HG03139 (cell line): ENCODE measurements at regions not wholly inside any gene's neighbourhood (a gene's known extent, or its start where the extent isn't known, plus 50 kb on each side); places are given as distances from the start of the nearest gene placed in this dataset.
"Not testable (repeated sequence)": the region's sequence is repeated elsewhere in the genome, so short reads cannot be mapped to it uniquely, and the experiment has no call there.

ENCODE experiments used
- ATAC-seq: cut with Tn5 transposase; IDR thresholded peaks from one replicate; pipeline ENCODE4 v1.9.1; 2021; ENCODE audit not compliant: unreplicated experiment

DNA sequence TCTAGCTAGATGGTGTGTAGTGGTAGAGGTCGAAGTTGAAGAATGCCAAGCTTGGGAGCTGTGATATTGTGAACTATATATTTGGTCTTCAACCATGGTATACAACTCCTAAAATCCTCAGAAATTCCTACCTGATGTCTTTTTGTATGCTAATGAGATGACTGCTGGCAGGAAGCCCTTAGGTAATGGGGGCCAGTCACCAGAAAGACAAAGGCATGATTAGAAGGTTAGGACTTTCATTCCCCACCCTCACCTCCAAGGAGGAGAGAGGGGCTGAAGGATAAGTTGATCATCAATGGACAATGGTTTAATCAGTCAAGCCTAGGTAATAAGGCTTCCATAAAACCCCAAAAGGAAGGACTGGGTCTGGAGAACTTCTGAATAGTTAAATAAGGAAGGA, 285.7 kb upstream of the POU5F2 start:
- ATAC-seq, result no peak

DNA sequence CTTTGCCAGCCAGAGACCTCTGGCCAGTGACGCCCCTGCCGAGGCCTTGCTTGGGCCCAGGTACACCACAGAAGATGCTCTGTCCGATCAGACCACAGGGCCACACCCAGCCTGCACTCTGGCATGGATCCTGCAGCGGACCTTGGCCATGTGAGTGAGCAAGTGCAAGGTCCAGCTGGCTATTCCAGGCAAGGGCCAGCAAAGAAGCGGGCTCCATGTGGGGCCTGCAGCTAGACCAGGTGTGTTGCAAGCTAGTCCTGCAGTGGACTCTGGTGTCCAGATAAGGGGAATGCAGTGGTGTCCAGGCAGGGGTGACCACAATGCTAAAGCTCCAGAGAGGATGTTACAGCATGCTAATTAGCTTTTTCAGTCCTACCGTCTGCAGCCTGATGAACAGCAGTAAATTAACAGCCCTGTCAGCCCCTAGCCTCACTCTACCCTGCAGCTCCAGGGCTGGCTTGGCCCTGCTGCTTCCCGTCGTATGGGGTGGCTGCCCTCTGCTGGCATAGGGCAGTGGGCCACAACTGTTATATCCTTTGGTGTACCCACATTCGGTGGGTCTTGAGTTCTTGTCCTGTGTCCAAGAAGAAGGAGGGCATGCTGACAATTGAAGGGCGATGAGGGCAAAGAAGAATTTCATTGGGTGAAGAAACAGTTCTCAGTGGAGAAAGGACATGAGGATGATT, 284.5 kb upstream of the POU5F2 start:
- no peak for ATAC-seq

DNA sequence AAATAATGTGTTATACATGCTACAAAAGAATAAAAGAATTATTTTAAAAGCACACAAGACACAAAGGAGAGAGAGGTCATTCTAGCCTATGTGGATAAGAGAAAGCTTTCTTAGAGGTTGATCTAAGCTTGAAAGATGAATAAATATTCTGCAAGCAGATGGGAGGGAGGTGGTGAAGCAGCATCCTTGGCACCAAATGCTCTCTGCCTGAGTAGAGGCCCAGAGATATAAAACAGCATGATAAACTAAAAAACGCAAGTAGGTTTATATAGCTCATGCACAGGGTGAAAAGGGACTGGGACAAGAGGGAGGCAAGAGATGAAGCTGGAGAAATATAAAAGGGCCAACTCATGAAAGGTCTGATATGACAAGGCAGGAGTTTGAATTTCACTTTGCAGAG, 283.2 kb upstream of the POU5F2 start:
- ATAC-seq, result no peak

DNA sequence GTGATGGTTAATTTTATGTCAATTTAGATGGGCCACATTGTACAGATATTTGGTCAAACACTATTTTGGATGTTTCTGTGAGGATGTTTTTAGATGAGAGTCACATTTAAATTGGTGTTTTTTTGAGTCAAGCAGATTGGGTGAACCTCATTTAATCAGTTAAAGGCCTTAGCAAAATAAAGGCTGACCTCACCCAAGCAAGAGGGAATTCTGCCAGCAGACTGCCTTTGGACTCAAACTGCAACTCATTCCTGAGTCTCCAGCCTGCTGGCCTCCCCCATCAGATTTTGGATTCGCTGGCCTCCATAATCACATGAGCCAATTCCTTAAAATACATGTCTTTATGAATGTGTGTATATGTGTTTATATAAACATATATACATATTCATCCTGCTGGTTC, 282.7 kb upstream of the POU5F2 start:
- no peak for ATAC-seq

DNA sequence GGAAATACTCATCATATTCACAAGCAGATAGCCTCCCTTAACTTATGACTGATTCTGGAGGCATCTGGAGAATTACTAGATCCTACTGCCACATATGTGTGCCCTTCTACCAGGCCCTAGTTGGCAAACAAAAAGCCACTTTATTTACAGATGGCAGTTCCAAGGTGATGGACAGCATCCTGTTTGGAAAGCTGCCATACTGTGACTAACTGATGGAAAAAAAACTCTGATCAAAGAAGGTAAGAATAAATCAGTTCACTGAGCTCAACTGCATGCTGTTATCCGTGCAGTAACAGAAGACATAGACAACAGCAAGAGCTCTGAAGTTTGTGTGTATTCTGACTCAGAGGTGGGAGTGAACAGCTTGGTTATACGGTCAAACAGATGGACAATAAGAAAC, 279.8 kb upstream of the POU5F2 start:
- no peak for ATAC-seq

DNA sequence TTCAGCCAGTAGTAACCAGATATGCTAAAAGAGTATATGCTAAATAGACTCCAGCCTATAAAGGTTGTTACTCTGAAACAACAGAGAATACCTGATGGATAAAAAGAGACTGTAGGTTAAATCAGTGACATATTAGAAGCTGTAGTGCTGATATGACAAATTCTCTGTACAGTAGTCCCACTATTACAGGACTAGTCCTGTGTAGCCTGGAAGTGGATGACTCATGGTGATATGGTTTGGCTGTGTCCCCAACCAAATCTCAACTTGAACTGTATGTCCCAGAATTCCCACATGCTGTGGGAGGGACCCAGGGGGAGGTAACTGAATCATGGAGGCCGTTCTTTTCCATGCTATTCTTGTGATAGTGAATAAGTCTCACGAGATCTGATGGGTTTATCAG, 276.2 kb upstream of the POU5F2 start:
- ATAC-seq, result no peak

DNA sequence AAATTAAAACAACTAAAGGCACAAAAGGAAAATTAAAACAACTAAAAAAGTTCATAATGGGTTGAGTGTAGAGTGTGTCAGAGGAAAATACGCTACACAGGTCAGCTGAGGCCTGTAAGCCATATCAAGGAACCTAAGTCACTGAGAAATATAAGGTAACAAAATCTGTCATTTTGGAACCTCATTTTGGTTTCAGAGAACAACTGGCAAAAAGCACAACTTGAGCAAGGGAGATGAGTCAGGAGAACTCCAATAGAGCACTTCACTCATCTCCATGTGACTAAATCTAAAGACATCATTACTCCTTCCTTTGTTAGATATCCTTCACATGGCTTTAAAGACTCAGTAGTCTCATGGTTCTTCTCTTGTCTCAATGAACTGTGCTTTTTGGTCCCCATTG, 269.4 kb upstream of the POU5F2 start:
- no peak for ATAC-seq

DNA sequence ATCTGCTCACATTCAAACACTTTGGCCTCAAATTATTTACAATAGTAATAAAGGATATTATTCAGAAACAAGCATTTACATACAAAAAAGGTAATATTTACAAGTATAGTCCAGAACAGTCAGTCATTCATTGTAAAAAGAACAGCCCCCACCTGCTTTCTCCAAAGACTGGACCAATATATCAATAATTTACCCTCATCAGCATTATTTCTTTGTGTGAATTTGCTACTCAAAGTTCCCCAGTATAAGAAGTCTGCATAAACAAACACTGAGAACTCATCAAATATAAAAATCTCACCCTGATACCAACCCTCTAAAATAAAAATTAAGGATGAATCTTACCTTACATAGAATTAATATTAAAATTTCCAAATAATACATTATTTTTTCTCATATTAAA, 267.8 kb upstream of the POU5F2 start:
- no peak for ATAC-seq

DNA sequence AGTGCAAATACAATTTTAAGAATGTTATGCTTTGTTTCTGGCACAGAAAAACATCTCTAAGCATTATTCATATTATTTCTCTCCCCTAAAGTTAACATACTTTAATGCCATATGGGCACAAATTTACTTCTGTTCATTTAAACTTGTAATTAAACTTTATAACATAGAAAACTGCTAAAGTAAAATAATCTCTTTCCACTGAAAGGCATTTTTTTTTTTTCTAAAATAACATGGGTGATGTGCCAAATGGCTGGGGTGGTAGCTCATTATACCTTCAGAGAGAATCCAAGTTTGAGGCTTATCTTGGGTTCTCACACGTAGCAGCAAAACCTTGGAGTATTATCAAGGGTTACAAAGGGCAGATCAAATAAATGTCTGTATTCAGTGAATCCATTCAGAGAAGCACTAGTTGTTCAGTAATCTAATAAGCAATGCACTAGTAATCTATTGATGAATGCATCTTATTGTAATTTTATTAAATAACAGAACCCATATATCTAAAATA, 257.6 kb upstream of the POU5F2 start:
- no peak for ATAC-seq

DNA sequence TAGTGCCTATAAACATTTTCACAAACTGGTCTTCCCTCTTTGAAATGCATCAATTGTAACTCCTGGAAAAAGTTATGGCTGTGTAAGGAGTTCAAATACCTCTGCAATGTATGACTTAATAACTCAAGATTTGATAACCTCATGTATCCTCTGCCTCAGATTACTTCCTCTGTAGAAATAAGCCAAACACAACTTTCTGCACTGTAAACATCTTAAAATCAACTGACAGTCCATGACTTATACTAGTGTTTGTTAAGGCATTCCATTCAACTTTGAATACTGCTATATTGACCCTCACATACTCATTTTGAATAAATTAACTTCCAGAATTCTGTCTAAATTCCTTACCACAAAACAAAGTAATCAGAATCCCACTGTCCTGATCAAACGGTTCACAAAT, 256.2 kb upstream of the POU5F2 start:
- no peak for ATAC-seq

DNA sequence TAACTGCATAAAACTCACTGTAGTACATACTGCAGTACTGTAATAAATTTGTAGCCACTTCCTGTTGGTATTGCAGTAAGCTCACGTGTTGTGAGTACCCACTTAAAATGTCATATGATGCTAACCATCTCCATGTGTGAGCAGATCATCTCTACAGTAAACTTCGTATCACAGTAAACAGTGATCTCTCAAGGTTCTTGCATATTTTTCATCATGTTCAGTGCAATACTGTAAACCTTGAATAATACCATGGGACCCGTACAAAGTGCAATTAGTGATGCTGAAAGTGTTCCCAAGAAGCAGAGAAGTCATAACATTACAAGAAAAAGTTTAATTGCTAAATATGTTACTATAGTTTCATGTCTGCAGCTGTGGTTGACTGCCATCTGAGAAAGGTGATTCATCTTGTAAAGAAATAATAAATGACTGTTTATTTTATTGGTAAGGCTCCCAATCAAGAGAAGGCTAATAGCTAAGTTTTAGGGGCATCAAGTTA, 253.8 kb upstream of the POU5F2 start:
- no peak for ATAC-seq

DNA sequence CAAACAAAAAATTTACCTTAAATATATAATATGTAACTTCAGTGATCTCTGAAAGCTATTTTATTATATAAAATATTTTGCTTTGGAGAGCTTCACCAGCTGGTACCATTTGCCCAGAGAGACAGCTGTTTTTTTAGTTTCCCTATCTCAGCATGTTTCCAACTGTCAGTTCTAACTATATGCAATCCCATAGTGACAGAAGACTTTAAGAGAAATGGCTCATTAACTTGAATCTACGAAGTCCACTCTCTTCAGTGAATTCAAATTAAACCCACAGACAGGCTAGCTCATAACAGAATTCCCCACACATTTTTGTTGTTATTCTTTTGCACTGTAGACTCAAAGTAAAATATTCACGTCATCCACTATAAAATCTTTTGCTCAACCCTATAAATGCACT, 251.8 kb upstream of the POU5F2 start:
- no peak for ATAC-seq

DNA sequence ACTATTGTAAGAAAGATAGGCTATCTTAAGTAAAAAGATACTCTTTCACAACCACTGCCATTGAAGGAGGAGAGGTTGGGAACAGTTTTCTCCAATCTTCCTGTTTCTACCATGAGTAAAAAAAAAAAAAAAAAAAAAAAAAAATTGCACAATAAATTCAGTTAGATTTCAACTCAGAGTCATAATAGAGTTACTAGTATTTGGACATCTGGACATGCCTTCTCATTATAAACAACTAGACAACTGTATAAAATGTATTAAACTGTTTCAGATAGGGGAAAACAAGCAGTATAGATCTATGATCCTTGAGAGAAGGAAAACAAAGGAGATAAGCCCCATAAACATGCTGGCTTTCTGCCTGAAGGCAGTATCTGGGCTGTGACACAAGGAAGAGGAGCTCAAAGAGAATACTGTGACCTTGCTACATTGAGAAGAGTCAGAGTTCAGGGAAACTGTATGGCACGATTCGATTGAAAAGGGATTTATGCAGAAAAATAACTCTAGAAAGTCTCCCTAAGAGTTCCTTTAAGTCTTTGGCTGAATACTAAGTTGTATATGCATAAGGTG, 249.2 kb upstream of the POU5F2 start:
- ATAC-seq, result no peak

DNA sequence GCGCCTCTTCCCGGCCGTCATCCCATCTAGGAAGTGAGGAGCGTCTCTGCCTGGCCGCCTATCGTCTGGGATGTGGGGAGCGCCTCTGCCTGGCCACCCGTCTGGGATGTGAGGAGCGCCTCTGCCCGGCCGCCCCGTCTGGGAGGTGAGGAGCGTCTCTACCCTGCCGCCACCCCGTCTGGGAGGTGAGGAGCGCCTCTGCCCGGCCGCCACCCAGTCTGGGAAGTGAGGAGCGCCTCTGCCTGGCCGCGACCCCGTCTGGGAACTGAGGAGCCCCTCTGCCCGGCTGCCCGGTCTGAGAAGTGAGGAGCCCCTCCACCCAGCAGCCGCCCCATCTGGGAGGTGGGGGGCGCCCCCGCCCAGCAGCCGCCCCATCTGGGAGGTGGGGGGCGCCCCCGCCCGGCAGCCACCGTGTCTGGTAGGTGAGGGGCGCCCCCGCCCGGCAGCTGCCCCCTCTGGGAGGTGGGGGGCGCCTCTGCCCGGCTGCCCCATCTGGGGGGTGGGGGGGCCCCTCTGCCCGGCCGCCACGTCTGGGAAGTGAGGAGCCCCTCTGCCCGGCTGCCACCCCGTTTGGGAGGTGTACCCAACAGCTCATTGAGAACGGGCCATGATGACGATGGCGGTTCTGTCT, 244.7 kb upstream of the POU5F2 start:
- ATAC-seq, result not testable (repeated sequence)

DNA sequence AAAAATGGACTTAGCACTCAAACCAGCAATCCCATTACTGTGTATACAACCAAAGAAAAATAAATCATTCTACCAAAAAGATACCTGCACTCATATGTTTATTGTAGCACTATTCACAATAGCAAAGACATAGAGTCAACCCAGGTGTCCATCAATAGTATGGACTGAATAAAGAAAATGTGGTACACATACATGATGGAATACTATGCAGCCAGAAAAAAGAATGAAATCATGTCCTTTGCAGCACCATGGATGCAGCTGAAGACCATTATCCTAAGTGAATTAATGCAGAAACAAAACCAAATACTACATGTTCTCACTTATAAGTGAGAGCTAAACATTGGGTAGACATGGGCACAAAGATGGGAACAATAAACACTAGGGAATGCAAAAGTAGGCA, 236.8 kb upstream of the POU5F2 start:
- ATAC-seq, result no peak

DNA sequence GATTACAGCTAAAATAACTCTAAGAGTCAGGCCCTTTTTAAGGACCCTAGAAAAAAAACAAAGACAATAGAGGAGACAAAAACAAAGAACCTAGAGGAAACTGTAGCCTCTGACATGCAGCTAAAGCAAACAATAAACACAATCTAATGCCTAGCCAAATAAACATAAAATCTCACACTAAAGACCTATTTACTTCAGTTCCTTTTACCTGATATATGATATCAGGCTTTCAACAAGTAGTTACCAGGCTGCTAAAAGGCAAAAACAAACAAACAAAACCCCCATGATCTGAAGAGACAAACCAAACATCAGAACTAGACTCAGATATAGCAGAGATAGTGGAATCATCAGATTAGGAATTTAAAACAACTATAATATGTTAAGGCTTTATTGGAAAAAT, 226.5 kb upstream of the POU5F2 start:
- no peak for ATAC-seq

DNA sequence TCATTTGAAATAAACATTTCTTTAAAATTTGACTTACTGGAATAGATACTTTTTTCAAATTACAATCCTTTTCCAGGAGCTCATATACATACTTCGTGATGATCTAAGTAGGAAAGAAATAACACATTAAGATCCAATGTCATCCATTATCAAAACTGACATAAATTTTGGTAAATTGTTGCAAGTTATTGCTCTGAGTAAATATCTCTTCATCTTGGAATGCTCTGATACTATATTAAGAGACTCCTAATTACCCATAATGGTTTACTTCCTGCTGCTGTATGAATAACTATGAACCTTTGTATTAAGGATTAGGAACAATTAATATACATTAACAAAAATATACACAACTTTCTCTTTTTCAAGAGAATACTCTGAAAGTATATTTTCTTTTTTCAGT, 223.0 kb upstream of the POU5F2 start:
- ATAC-seq, result no peak

DNA sequence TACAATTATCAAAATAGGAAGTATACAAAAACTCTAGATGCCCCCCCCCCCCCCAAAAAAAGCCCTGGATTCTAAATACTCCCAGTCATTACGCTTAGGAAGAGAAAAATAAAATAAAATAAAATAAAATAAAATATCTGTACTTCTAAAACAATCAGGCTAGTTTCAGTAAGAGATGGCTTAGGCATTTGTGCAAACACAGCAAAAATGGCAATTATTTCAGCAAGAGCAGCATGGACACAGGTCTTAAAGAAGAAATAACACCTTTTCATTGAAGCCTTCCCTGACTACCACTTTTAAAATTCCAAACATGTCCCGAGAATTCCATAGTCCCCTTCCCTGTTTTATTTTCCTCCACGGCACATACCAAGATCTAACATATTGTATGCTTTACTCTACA, 218.6 kb upstream of the POU5F2 start:
- no peak for ATAC-seq

DNA sequence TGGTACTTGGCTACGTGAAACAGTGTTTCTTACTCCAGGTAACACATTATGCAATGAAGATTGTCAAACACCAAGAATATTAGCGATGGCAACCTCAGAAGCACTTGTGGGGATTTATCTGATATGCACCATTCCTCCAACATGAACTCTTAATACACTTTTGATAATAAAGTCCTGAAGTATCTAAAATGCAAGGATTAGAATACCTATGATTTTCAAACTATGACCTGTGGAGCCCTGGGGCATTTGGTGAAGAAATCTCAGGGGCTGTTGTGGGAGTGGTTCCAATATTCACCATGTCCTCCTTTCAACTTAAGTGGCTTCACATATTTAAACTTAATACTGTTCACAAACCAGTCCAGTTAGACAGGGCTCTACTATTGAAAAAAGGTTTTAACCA, 214.6 kb upstream of the POU5F2 start:
- ATAC-seq, result no peak

DNA sequence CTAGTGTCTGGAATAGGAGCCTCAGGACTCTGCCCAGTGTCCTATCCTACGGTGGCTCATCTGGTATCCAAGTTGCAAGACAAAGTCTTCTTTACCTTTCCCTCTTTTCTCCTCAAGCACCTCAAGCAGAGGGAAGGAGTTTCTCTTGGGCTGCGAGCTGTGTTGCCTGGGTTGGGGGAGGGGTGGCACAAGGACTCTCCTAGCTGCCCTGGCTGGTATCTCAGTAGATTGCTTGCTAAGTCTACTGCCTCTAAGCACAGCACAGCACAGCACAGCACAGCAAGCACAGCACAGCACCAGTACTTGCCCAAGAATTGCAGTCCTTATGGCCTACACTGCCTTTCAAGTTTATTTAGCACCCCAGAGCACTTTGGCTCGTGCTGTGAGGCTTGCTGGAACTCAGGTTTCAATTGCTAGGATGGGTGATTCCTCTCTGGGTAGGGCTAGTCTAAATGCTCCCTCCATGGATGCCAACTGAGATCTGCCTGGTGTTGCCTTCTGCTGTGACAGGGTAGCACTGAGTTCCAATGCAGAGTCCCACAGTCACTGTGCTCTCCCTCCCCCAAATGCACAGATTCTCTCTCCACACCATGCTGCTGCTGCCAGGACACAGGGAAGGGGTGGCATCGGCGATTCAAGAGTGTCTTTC, 213.1 kb upstream of the POU5F2 start:
- no peak for ATAC-seq

DNA sequence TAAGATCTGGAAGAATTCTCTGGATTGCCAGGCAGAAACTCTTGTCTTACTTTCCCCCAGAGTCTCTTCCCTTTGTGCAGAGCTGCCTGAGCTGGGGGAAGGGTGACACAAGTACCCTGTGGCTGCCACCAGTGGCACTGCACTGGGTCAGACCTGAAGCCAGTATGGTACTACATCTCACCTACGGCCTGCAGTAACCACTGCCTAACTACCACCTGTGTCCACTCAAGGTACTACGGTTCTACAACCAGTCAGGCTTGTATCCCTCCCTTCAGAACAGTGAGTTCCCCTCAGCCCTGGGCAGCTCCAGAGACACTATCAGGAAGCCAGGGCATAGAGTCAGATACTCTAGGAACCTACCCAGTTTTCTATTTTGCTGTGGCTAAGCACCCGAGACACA, 212.0 kb upstream of the POU5F2 start:
- no peak for ATAC-seq

DNA sequence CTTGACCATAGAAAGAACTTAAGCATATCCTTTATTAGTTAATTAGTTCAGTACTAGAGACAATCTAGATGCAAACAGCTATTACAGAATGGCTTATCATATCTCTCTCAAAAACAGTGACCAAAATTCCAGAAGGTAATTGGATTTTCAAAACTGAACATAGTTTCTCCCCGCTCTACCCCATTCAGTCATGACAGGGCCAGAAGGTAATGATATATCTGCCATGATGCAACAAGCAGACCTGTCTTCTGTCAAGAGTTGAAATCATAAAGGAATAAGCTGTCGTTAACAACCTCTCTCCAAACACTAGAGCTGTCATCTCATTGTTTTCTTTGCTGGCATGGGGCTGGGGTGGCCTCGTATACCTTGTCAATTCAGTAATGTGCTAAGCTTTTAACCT, 200.5 kb upstream of the POU5F2 start:
- ATAC-seq, result no peak
